HUES64 (cell line): ENCODE measurements at regions not wholly inside any gene's neighbourhood (a gene's known extent, or its start where the extent isn't known, plus 50 kb on each side); places are given as distances from the start of the nearest gene placed in this dataset.

Experiments
- H3K27ac ChIP-seq: 2 replicates; pipeline ENCODE4 v1.7.0; 2013; ENCODE audit warnings: low read depth, low read length, inconsistent platforms
- H3K27me3 ChIP-seq: 2 replicates; pipeline ENCODE4 v1.6.1; 2013; ENCODE audit warnings: mild to moderate bottlenecking, low read length; ENCODE audit not compliant: insufficient read depth
- H3K36me3 ChIP-seq: 2 replicates; pipeline ENCODE4 v1.6.1; 2013; ENCODE audit warnings: mild to moderate bottlenecking, low read length; ENCODE audit not compliant: insufficient read depth
- H3K4me1 ChIP-seq: 2 replicates; pipeline ENCODE4 v1.6.1; 2013; ENCODE audit warnings: mild to moderate bottlenecking, low read length, moderate library complexity; ENCODE audit not compliant: insufficient read depth
- H3K4me3 ChIP-seq: 2 replicates; pipeline ENCODE4 v1.5.1; 2013; ENCODE audit warnings: mild to moderate bottlenecking, low read length, moderate library complexity
- H3K9ac ChIP-seq: 2 replicates; pipeline ENCODE4 v1.6.1; 2013; ENCODE audit warnings: mild to moderate bottlenecking, low read depth, low read length
- H3K9me3 ChIP-seq: 2 replicates; pipeline ENCODE4 v1.6.1; 2013; ENCODE audit warnings: low read depth, low read length; ENCODE audit not compliant: insufficient read depth
- WGBS: fragments of 150-250, 120-280 bp; methylation state at CpG from one replicate; pipeline ENCODE4 v1.1.7; 2013; ENCODE audit warnings: missing lambda C conversion rate; 5-methylcytosine and 5-hydroxymethylcytosine counted together

GRCh38 chr9:99753436-99753835, 68.2 kb upstream of the NR4A3 start:
- Histone ChIP-seq H3K36me3 (no peaks in the 10 kb centered on the region), H3K4me1 (no peaks in the 10 kb centered on the region), H3K27ac (no peak overlapping the region), H3K9me3 (no peaks in the 10 kb centered on the region), H3K9ac (no peak overlapping the region), H3K27me3 (no peaks in the 10 kb centered on the region), H3K4me3 (no peak overlapping the region)
- 80% methylated on average over 1 of the region's 1 CpG for WGBS

GRCh38 chr9:99760421-99760820, 61.3 kb upstream of the NR4A3 start:
- Histone ChIP-seq H3K27ac (no peak overlapping the region), H3K27me3 (no peaks in the 10 kb centered on the region)

GRCh38 chr9:99762470-99762869, 59.2 kb upstream of the NR4A3 start:
- 95% methylated on average over 3 of the region's 3 CpGs for WGBS
- H3K9me3 ChIP-seq = no peaks in the 10 kb centered on the region
- no peak overlapping the region for H3K4me3 ChIP-seq
- H3K27me3 ChIP-seq = no peaks in the 10 kb centered on the region
- H3K4me1 ChIP-seq = no peaks in the 10 kb centered on the region
- no peaks in the 10 kb centered on the region for H3K36me3 ChIP-seq
- H3K27ac ChIP-seq = no peak overlapping the region
- H3K9ac ChIP-seq = no peak overlapping the region

More at GRCh38 chr9:99760421-99760820, 61.3 kb upstream of the NR4A3 start:
- Histone ChIP-seq H3K9me3 (no peaks in the 10 kb centered on the region), H3K9ac (no peak overlapping the region), H3K4me3 (no peak overlapping the region), H3K36me3 (no peaks in the 10 kb centered on the region), H3K4me1 (no peaks in the 10 kb centered on the region)
